ENCODE measurements at regions not wholly inside any gene's neighbourhood (a gene's known extent, or its start where the extent isn't known, plus 50 kb on each side); places are given as distances from the start of the nearest gene placed in this dataset.
"Not testable (repeated sequence)": the region's sequence is repeated elsewhere in the genome, so short reads cannot be mapped to it uniquely, and the experiment has no call there.

- no peak for DNase-seq (ENCODE audit: low read depth, low spot score)
Observed at GRCh38 chr6:4412488-4412887, 277.1 kb upstream of the ECI2 start.

GRCh38 chr6:4412077-4412476 is 276.7 kb upstream of the ECI2 start:
- DNase-seq (ENCODE audit: low read depth, low spot score) = no peak

DNA sequence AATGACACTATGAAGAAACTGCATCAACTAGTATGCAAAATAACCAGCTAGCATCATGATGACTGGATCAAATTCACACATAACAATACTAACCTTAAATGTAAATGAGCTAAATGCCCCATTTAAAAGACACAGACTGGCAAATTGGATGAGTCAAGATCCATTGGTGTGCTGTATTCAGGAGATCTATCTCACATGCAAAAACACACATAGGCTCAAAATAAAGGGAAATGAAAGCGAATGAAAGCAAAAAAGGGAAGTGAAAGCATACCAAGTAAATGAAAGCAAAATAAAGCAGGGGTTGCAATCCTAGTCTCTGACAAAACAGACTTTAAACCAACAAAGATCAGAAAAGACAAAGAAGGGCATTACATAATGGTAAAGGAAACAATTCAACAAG is 272.3 kb upstream of the ECI2 start:
- DNase-seq (ENCODE audit: low read depth, low spot score) = not testable (repeated sequence)

DNA sequence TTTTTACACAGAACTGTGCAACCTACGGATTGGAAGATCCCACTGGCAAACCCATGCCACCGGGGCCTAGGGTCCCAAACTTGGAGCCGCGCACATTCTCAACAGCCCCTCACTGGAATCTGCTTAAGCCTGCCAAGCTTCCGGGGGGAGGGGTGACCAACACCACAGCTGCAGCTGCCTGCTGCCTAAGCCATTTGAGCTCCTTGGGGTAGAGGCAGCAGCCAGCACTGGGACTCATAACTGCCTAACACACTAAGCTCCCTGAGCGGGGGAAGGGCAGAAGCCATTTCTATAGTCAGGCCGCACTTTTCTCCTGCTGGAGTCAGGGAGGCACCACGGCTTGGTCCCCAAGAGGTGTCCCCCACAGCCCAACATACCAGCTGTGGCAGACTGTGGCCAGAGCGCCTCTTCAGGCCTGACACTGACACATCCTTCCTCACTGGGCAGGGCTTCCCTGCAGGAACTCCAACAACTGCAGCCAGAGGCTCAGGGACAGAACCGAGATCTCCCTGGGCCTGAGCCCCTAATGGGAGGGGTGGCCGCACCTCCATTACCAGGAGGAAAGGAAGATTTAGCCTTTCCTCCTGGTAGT is 270.3 kb upstream of the ECI2 start:
- DNase-seq (ENCODE audit: low read depth, low spot score) = no peak

DNA sequence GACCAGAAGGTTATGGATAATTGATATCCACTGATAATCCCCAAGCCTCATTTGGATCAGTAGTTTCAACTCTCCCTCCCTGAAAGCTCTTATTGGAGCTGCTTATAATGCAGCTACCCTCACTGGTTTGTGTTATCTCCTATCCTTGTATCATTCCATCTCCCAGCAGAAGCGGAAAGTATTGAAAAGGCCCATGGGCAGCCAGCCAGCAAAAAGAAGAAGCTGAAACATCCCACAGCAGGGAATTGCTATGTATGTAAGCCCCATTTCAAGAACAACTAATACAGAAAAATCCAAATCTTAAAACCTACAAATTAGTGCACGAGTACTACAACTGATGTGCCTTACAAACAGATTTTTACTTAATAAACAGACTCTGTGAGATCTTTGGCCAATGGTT is 269.0 kb upstream of the ECI2 start:
- DNase-seq (ENCODE audit: low read depth, low spot score) = no peak

DNA sequence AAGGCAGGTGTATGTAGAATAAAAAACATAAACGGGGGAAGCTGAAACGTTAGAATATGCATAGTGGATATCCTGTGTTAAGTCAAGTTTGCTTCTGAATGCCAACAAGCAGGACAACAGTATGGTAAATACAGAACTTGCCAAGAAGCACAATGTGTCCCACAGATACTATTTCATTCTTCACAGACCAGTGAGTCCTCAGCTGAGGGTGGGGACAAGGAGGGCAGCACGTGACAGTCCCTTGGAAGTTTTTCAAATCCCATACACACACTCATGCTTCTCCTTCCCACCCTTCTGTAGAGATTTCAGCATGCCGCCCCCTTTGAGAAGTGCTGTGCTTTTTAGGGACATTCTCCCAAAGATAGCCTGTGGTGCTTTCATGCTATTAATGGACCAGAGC is 268.5 kb upstream of the ECI2 start:
- no peak for DNase-seq (ENCODE audit: low read depth, low spot score)

GRCh38 chr6:4403023-4403752 is 267.8 kb upstream of the ECI2 start:
- DNase-seq (ENCODE audit: low read depth, low spot score) = no peak

- DNase-seq (ENCODE audit: low read depth, low spot score) = no peak
Observed at GRCh38 chr6:4402477-4402976, 267.2 kb upstream of the ECI2 start.

DNA sequence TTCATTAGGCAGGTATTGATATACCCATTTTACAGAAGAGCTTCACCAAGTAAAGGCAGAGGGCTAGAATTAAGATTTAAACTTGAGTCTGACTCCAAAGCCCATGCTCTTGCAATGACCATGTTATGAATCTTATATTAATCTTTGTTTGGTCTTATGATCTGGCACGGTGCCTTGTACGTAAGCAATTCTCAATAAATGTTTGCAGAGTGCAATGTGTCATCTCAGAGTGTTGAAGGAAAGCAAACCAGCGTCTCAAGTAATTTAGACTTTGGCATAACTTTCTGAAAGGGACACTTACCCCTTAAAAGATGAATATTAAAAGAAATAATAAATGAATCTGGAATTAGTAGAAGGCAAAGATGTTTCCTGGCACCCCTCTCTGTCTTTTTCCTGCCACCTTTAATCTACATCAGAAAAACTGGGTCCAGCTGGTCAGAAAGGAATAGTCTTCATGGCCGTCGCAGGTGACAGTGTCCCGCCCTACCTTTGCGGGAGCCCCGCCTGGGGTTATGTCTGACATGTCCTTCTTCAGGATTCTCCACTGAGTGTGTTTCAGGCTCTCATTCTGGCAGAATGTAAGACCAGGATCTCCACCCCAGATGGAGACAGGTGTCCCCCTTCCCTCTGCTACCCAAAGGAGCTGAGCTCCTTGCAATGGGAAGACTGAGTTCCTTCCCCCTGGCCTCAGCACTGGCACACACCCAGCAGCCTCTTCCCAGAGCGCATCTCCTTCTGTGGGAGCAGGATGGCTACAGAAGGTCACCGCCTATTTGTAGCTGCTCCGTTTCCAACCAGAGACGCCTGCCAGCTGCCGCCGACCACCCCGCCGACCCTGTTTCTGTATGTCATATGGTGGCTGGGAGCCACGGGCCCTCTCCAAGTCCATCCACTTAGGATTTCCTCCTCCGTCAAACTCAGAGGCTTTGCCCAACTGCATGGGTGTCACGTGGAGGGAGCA is 266.3 kb upstream of the ECI2 start:
- no peak for DNase-seq (ENCODE audit: low read depth, low spot score)

DNA sequence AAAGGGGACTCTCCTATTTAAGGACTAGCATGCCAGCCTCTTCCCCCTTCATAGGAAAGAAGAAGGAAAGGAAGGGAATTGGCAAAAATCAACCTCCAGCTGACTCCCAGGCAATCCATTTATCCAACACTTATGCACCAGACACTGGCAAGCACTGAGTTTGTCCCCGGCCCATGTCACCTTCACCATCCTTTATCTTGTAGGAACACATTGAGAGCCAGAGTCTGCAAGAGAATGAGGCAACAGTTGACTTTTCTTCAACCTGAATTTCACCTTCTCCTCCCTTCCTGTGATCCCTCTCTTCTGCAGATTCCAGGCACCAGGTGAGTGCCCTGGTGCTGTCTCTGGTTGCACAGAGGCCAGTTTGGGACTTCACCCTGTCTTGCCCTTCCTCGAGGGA is 264.3 kb upstream of the ECI2 start:
- DNase-seq (ENCODE audit: low read depth, low spot score) = no peak

GRCh38 chr6:4398791-4399190 is 263.4 kb upstream of the ECI2 start:
- no peak for DNase-seq (ENCODE audit: low read depth, low spot score)

GRCh38 chr6:4397307-4397706 is 261.9 kb upstream of the ECI2 start:
- DNase-seq (ENCODE audit: low read depth, low spot score) = no peak

DNA sequence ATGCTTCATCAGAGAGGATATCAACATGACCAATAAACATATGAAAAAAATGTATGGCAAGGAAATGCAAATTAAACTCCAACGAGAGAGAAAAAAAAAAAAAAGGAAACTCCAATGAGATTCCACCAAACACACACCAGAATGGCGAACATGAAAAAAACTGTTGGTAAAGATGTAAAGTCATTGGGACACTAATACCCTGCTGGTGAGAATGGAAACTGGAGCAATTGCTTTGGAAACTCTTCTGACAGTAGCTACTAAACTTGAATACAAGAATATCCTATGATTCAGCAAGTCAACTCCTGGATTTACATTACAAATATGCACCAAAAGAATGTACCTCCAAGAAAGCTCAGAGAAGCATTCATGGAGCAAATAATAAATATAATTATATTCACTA is 260.7 kb upstream of the ECI2 start:
- no peak for DNase-seq (ENCODE audit: low read depth, low spot score)

- DNase-seq (ENCODE audit: low read depth, low spot score) = no peak
Observed at GRCh38 chr6:4395386-4395785, 260.0 kb upstream of the ECI2 start.

- no peak for DNase-seq (ENCODE audit: low read depth, low spot score)
Observed at GRCh38 chr6:4394786-4395185, 259.4 kb upstream of the ECI2 start.

GRCh38 chr6:4388675-4389074 is 253.3 kb upstream of the ECI2 start:
- DNase-seq (ENCODE audit: low read depth, low spot score) = no peak

DNA sequence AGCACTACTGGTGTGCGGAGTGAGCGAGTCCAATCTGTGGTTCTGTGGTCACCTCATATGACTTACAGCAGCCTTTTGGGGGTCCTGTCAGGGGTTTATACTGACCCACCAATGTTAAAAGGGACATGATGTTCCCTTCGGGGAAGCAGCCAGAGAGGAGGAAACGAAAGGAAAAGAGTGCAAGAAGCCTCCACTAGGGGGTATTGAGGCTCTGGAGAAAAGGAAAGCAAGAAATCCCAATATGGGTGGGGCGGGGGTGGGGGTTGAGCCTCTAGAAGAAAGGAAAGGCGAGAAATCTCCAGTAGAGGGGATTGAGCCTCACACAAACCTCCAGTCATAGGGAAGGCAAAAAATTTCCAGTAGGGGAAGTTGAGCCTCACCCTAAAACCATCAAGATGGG is 249.3 kb upstream of the ECI2 start:
- DNase-seq (ENCODE audit: low read depth, low spot score) = no peak

DNA sequence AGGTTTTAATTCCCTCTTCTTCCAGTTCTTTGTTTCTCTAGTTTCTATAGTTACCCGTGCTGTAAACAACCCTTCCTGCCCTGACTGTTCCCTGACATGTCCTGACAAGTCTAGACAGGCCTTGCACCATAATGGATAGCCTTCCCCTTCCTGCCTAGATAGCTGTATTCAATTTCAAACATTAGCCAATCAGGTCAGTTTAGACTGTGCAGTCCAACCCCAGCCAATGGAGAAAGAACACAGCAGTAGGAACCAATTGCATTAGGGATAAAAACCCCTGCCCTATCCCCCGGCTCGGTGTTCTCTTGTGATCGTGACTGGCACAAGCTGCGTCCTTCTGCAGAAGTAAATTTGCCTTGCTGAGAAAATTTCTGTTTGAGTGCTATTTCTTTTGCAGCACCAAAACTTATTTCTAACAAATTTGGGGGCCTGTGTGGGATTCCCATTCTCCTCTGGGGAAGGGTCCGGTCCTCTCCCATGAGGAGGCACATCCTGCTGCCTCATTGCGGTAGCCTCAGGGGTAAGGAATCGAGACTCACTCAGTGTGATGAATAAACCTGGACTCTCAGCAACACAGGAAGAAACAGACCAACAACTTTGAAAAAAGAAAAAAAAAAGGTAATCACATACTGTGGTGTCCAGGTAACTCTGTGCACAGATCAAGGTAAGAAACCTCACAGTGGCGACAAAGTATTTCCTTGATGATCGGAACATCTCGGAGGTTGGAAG is 248.7 kb upstream of the ECI2 start:
- no peak for DNase-seq (ENCODE audit: low read depth, low spot score)

DNA sequence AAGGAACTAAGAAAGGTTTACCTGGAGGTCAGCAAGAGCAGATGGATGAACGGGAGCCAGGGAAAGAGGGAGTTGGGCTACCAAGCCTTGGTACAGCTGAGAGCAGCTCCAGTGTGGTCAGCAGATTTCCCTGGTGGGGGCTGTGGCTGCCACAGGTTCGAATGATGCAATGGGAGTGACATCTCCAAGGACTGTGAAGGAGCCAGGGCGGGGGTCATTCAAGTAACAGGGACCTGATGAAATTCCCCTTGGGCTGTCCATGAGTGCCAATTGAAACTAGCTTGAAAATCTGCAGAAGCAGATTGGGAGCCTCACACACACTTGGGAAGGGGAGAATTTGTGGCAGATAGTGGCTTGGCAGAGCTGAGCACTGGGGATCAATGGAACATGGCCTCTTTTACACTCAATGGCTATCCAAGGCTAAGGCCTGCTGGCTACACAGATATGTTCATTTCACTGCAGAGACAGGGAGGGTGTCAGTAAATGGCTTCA is 247.0 kb upstream of the ECI2 start:
- DNase-seq (ENCODE audit: low read depth, low spot score) = no peak

GRCh38 chr6:4381381-4381780 is 246.0 kb upstream of the ECI2 start:
- no peak for DNase-seq (ENCODE audit: low read depth, low spot score)

DNA sequence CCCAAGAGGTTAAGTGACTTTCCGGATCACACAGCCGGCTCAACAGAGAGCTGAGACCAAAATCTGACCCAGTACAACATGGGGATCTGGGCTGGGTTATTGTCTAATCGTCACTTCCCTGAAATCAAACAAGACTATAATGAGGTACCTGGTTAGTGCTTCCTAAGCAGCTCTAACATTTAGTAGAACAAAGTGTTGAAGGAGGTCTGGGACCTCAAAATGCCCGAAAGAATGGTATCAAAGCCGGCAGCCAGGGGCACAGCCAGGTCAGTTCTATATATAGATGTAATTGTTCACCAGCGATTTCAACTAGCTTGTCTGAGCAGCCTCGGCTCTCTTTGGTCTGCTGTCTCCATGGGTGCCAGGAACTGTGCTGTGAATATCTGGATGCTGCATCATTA is 245.5 kb upstream of the ECI2 start:
- DNase-seq (ENCODE audit: low read depth, low spot score) = no peak

DNA sequence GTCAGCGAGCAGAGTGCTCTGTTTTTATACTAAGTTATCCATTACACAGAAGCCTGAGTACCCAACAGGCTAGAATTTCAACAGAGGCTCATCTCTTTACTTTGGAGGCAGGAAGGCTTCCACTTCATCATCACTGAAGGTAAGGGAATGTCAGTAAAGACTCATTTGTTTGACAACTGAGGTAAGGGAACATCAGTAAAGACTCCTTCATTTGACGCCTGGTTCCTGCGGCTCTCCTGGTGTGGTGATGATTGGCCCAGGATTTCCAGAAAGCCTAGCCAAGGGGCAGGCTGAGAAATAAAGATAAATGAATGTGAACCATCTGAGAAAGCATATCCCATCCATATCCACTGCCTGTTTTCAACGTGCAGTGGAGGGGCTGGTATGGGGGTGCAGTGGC is 244.6 kb upstream of the ECI2 start:
- DNase-seq (ENCODE audit: low read depth, low spot score) = no peak

Data from smooth muscle cell of the brain vasculature (primary cell).